ENCODE measurements at regions not wholly inside any gene's neighbourhood (a gene's known extent, or its start where the extent isn't known, plus 50 kb on each side); places are given as distances from the start of the nearest gene placed in this dataset.

- in situ Hi-C loops (cut with HindIII; ENCODE audit: extremely low pct_ligation_motif_present, low pct_unique_long_range_greater_than_20kb) = no loop called here
- Histone ChIP-seq H3K4me3 (replicated peaks in 1 of 3; ENCODE audit: insufficient read depth in 1 of 3, low read depth in 2 of 3, low read length in 3 of 3) (no peak overlapping the region), H3K79me2 (ENCODE audit: insufficient read depth, low read length) (no peaks in the 10 kb centered on the region), H3K36me3 (replicated peaks in 1 of 2; ENCODE audit: control insufficient read depth in 1 of 2, insufficient read depth in 2 of 2, low read length in 2 of 2) (no peaks in the 10 kb centered on the region), H3K4me1 (ENCODE audit: insufficient read depth, low read length) (no peaks in the 10 kb centered on the region), H3K9me3 (ENCODE audit: low read length) (no peaks in the 10 kb centered on the region), H4K20me1 (ENCODE audit: insufficient read depth, low read length) (no peaks in the 10 kb centered on the region), H3K9ac (ENCODE audit: insufficient read depth, low read depth, low read length) (no peak overlapping the region), H3K4me2 (ENCODE audit: low read depth, low read length) (no peak overlapping the region), H3K27me3 (ENCODE audit: control insufficient read depth in 1 of 2, insufficient read depth in 2 of 2, low read length in 2 of 2) (peaks cover 0 to 7% of the 10 kb centered on the region in 2 experiments; a peak in 1 of 5 replicates), H3K27ac (ENCODE audit: extremely low read length, insufficient read depth, low read length) (no peak overlapping the region), H2AFZ (ENCODE audit: low read length) (no peak overlapping the region)
- DNase-seq (ENCODE audit: low spot score) (no peak), FAIRE-seq (no peak), ATAC-seq (no peak)
- WGBS (ENCODE audit: low lambda C conversion rate) = under 1% methylated on average over 3 of the region's 3 CpGs
- no peak for TF ChIP-seq ZNF329 (CRISPR knock-in tag; IDR thresholded peaks at IDR 0.05; ENCODE audit: low read depth)
- peak; percentile 75 to 82 for TF ChIP-seq MAFK (conservative IDR thresholded peaks at IDR 0.05 in 1 of 2, IDR thresholded peaks at IDR 0.05 in 1 of 2; ENCODE audit: low read length in 2 of 2)
- TF ChIP-seq ZNF883 (CRISPR knock-in tag; IDR thresholded peaks at IDR 0.05; ENCODE audit: not compliant biosample characterization) = no peak
- TF ChIP-seq MAFF (IDR thresholded peaks at IDR 0.05; ENCODE audit: low read depth, low read length) = peak; percentile 77
- POLR2A ChIA-PET = no interaction called here
- BruUV-seq (replicated peaks) = no TSS peak
- CTCF ChIA-PET (ENCODE audit: low intra/inter-chr PET ratio, low total read pairs) = no interaction called here
- intact Hi-C loops (cut with micrococcal nuclease; ENCODE audit: unreplicated experiment) = no loop called here
Measured at GRCh38 chr10:123600177-123600576, 66.0 kb upstream of the GPR26 start.

GRCh38 chr10:123603130-123603529, 63.0 kb upstream of the GPR26 start:
- CTCF ChIA-PET (ENCODE audit: low intra/inter-chr PET ratio, low total read pairs) = no interaction called here
- Histone ChIP-seq H3K36me3 (replicated peaks in 1 of 2; ENCODE audit: control insufficient read depth in 1 of 2, insufficient read depth in 2 of 2, low read length in 2 of 2) (no peaks in the 10 kb centered on the region), H3K4me2 (ENCODE audit: low read depth, low read length) (no peak overlapping the region), H3K4me3 (replicated peaks in 1 of 3; ENCODE audit: insufficient read depth in 1 of 3, low read depth in 2 of 3, low read length in 3 of 3) (no peak overlapping the region), H3K79me2 (ENCODE audit: insufficient read depth, low read length) (no peaks in the 10 kb centered on the region), H3K4me1 (ENCODE audit: insufficient read depth, low read length) (no peaks in the 10 kb centered on the region), H3K27ac (ENCODE audit: extremely low read length, insufficient read depth, low read length) (no peak overlapping the region), H4K20me1 (ENCODE audit: insufficient read depth, low read length) (no peaks in the 10 kb centered on the region), H3K27me3 (ENCODE audit: control insufficient read depth in 1 of 2, insufficient read depth in 2 of 2, low read length in 2 of 2) (peaks cover 0 to 7% of the 10 kb centered on the region in 2 experiments; a peak in 2 of 5 replicates), H2AFZ (ENCODE audit: low read length) (no peak overlapping the region), H3K9me3 (ENCODE audit: low read length) (no peaks in the 10 kb centered on the region), H3K9ac (ENCODE audit: insufficient read depth, low read depth, low read length) (no peak overlapping the region)
- WGBS (ENCODE audit: low lambda C conversion rate) = 0% methylated on average over 2 of the region's 4 CpGs
- ATAC-seq (no peak), DNase-seq (ENCODE audit: low spot score) (no peak), FAIRE-seq (no peak)
- TF ChIP-seq NFE2L2 (IDR thresholded peaks at IDR 0.05; ENCODE audit: low read length) (no peak), E2F5 (CRISPR knock-in tag; conservative IDR thresholded peaks at IDR 0.05) (no peak), CBX5 (CRISPR knock-in tag; IDR thresholded peaks at IDR 0.05; ENCODE audit: borderline replicate concordance) (no peak), ZNF780A (CRISPR knock-in tag; IDR thresholded peaks at IDR 0.05) (no peak), ASH2L (IDR thresholded peaks at IDR 0.05; ENCODE audit: insufficient read length, low read depth, low read length) (no peak), SOX5 (CRISPR knock-in tag; IDR thresholded peaks at IDR 0.05; ENCODE audit: borderline replicate concordance) (no peak), ZBTB3 (CRISPR knock-in tag; IDR thresholded peaks at IDR 0.05; ENCODE audit: borderline replicate concordance, low read depth) (no peak), ISX (CRISPR knock-in tag; conservative IDR thresholded peaks at IDR 0.05) (no peak), CEBPZ (IDR thresholded peaks at IDR 0.05; ENCODE audit: low read length) (no peak)
- in situ Hi-C loops (cut with HindIII; ENCODE audit: extremely low pct_ligation_motif_present, low pct_unique_long_range_greater_than_20kb) = no loop called here
- BruUV-seq (replicated peaks) = no TSS peak
- intact Hi-C loops (cut with micrococcal nuclease; ENCODE audit: unreplicated experiment) = no loop called here
- POLR2A ChIA-PET = no interaction called here

Measured in HepG2 (cell line).